ENCODE measurements at regions not wholly inside any gene's neighbourhood (a gene's known extent, or its start where the extent isn't known, plus 50 kb on each side); places are given as distances from the start of the nearest gene placed in this dataset.
A peak's percentile ranks its signal among the peaks of the same experiment; 100 is the strongest.
"Not testable (repeated sequence)": the region's sequence is repeated elsewhere in the genome, so short reads cannot be mapped to it uniquely, and the experiment has no call there.

DNA sequence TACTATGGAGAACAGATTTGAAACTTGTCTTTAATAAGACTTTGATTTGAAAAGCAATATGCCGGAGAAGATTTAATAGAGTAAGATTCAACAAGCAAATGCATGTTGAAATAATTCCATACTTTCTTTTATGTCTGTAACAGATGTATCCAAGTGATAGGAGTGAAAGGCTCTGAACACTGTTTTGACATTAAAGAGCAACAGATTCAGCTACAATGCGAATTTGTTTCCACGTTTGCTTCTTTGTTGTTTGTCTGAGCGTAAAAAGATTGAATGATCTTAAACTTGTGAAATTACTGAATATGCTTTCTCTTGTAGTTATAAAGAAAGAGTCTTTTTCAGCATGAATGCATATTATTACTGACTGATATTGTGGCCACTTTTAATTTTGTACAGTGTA is 2612.9 kb downstream of the PCDH9 start:
- DNase-seq, result no peak

- no peak for DNase-seq
These were observed 2638.2 kb downstream of the PCDH9 start for GRCh38 chr13:64591971-64592370.

- no peak for DNase-seq
These were observed 2650.8 kb downstream of the PCDH9 start for GRCh38 chr13:64579331-64579730.

DNA sequence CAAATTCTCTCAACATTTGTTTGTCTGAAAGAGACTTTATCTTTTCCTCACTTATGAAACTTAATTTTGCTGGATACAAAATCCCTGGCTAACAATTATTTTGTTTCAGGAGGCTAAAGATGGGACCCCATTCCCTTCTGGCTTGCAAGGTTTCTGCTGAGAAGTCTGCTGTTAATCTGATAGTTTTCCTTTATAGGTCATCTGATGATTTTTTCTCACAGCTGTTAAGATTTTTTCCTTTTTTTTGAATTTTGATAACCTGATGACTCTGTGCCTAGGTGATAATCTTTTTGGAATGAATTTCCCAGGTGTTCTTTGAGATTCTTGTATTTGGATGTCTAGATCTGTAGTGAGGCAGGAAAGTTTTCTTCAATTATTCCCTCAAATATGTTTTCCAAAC is 2661.4 kb downstream of the PCDH9 start:
- DNase-seq, result no peak

DNA sequence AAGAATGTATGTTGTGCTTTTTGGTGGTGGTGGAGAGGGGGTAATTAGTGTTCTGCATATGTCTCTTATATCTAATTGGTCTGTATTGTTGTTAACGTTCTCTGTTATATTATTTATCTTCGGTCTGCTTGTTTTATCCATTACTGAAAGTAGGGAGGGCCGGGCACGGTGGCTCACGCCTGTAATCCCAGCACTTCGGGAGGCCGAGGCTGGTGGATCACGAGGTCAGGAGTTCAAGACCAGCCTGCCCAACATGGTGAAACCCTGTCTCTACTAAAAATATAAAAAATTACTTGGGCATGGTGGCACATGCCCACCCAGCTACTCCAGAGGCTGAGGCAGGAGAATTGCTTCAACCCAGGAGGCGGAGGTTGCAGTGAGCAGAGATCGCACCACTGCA is 2672.1 kb downstream of the PCDH9 start:
- not testable (repeated sequence) for DNase-seq

DNA sequence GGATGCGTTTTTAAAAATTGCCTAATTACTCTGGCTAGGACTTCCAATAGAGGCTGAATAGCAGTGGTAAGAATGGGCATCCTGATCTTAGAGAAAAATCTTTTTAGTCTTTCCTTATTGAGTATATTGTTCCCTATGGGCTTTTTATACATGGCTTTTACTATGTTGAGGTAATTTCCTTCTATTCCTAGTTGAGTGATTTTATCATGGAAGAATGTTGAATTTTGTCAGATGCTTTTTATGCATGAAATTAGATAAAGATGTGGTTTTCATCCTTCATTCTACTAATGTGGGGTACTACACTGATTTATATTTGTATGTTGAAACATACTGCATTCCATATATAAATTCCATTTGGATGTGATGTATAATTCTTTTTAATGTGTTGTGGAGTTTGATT is 2673.8 kb downstream of the PCDH9 start:
- DNase-seq, result no peak

GRCh38 chr13:64553411-64554129 is 2676.6 kb downstream of the PCDH9 start:
- peak; percentile 1 for DNase-seq

- DNase-seq, result no peak
These were observed 2678.4 kb downstream of the PCDH9 start for GRCh38 chr13:64551755-64552154.

DNA sequence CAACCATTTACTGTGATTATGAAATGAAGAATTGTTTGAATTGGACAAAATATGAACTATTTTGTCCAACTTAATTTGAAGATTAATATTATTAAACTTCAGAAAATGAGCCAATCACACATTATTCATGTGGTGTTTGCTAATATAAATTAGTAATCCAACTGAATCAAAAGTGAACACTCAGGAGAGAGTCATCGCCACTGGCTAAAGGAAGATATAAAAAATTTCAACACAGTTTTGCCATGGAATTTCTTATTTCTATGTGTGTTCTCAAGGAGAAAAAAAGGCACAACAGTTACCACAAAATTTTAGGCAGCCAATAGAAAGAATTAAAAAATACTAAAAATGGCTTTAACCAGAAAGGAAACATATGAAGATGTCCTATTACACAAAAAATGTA is 2683.8 kb downstream of the PCDH9 start:
- no peak for DNase-seq

- DNase-seq, result no peak
These were observed 2689.2 kb downstream of the PCDH9 start for GRCh38 chr13:64540976-64541375.

DNA sequence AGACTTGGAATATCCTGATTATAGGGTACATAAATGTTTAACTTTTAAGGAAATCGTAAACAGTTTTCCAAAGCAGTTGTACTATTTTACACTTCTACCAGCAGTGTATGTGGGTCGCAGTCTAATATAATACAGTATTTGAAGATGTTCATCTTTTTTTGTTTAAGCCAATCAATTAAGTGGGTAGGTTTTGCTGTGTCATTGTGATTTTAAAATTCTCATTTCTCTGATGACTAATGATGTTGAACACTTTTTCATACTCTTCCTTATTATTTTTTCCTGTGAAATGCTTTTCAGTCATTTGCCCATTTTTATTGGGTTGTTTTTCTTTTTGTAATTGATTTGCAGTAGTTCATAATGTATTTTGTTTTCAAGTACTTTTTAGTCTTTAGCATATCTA is 2689.7 kb downstream of the PCDH9 start:
- no peak for DNase-seq

GRCh38 chr13:64538711-64539110 is 2691.4 kb downstream of the PCDH9 start:
- DNase-seq, result no peak

DNA sequence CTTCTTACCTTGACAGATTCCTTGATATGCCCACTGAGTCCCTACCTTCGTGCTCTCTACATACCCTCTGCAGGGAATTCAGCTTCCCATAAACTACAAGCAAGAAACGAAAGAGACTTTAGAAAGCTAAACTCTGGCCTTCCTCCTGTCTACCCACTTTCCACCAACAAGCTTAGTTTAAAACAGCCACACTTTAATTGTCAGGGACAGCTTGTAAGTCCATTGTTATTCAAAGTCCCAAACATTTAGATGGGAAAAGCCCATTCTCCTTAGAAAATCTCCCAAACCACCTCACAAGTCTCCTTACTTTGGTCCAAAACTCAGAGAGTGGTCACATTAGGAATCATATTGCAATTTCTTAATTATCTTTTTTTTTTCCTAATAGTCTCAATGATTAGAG is 2695.8 kb downstream of the PCDH9 start:
- DNase-seq, result no peak

DNA sequence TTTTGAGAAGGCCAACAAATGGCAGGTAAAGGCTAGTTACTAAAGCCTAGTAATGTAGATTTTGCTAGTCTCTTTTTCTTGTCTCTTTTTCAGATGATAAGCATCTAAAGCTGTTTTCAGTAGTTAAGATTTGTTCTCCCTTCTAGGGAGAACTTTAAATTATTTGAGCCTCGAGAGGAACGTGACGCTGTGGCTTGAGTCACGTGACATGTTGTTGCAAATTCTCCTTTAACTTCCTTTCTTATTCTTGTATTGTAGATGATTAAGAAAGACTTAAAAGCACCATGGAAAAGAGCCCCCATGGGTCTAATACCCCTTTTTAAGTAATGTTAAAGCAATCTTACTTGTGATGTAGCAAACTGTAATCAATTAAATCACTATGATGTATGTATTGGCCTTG is 2698.7 kb downstream of the PCDH9 start:
- no peak for DNase-seq

GRCh38 chr13:64529874-64530485 is 2700.2 kb downstream of the PCDH9 start:
- peak; percentile 20 for DNase-seq

DNA sequence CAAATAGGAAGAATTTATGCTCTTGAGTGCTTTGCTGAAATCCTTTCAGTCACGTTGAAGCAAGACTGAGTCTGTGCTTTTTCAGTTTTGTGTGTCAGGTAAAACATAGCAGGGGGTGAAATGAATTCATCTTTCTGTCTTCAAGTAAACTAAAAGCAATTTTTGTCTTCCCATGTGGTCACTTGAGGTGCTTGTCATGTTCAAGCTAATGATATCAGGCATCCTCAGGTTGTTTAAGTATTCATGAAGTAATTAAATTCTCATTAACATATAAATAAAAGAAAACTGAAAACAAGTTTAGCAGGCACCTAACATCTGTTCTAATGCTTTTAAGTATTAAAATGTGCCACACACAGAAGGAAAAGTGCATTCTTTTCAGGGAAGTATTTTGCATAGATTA is 2701.3 kb downstream of the PCDH9 start:
- DNase-seq, result no peak

- no peak for DNase-seq
These were observed 2702.6 kb downstream of the PCDH9 start for GRCh38 chr13:64527561-64527960.

- DNase-seq, result no peak
These were observed 2704.4 kb downstream of the PCDH9 start for GRCh38 chr13:64525687-64526086.

DNA sequence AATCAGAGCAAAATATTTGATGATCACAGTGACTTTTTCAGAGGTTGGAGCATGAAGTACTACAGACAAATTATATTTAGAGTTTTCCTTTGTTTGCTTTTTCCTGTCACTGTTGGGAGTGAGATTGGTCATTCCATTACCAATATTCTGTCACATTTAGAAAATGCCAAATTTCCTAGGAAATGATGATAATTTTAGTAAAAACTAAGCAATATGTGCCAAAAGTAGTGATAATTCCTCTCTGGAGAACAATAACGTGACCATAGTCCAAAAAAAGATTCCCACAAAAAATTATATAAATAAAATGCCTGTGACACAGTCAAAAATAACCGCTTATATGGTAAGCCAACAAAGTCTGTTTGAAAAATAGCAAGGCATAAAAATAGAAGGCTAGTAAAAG is 2719.4 kb downstream of the PCDH9 start:
- no peak for DNase-seq

DNA sequence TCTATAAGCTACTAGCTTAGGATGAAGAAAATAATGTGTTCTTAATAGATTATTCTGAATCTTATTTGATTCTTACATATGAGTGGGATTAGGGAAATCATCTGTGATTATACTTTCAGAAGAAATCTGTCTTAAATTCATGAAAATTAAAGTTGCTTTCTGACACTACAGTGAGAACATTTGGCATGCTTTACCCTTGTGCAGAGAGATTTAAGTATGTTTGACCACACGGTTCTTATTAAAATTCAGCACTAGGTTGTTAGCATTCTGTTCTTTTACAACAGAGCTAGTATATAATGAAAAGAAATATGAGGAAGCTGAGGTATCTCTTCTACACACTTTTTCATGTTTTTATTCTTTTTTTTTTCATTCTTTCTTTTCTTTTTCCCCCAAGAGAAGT is 2723.9 kb downstream of the PCDH9 start:
- DNase-seq, result no peak

DNA sequence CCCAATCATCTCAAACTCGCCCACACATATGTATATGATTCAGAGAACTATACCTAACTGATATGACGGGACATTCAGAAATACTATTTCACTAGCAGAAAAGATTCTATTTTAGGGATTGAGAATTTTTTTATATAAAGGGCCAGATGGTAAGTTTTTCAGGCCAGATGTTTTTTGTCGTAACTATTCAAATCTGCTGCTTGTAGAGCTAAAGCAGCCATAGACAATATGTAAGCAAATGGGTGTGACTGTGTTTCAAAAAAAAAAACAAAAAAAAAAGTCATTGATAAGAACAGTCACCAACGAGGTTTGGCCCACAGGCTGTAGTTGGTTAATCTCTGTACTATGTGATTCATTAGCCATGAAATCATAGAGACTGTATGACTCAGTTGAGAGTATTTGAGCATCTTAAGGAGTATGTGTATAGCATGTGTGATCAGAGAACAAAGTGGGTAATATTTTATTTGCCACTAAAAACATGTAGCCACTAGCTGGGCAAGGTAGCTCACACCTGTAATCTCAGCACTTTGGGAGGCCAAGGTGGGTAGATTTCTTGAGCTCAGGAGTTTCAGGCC is 2724.7 kb downstream of the PCDH9 start:
- DNase-seq, result no peak

GRCh38 chr13:64488731-64489130 is 2741.4 kb downstream of the PCDH9 start:
- no peak for DNase-seq

DNA sequence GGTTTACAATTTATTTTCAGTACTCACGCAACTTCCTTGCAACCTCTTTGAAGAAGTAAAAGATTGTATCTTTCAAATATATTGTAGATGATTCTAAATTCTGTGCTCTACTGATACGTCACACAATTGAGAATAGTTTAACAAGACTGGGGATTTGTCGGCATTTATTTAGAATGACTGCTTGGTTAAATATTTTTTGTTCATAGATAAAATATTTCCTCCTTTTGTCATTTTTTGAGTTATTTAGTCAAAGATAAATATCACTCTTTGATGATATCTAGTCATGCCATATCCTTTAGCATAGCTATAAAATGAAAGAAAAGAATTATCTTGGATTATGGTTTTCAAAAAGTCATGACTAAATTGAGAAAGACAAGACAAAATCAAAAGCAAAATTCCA is 2747.8 kb downstream of the PCDH9 start:
- no peak for DNase-seq

DNA sequence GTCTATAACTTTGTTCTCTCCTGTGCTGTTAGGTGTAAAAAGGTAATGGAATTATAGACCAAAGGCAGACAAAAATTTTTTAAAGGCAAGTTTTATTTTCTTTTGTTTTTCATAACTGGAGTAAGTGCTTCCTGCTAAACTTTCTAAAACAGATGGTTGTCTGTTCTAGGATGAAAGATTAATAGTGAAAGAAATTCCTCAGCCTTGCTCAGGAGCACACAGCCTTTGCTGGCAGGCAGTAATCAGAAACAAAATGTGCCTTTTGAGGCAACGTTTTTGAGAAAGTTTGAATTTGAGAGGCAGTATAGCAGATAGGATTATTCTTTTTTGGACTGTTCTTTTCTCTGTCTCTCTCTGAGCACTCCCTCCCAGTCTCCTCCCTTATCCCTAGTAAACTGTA is 2749.5 kb downstream of the PCDH9 start:
- DNase-seq, result no peak

DNA sequence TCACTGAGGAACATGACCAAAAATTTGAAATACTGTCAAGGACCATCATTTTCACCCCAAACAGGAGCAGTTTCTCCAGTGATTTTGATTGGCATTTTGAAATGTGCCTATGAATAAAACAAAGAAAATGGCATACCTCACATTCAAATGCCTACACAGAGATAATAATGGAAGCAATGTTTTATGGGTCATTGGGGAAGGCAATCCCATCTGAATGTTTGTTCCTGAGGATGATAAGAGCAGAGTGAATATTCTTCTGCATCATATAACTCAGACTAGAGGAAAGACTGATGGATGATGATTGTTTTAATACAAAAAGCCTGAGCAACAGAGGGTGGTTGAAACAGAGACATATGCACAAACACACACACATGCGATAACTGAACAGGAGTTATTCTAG is 2749.9 kb downstream of the PCDH9 start:
- DNase-seq, result no peak
